Tibial nerve (tissue), 4 donors: ENCODE measurements at regions not wholly inside any gene's neighbourhood (a gene's known extent, or its start where the extent isn't known, plus 50 kb on each side); places are given as distances from the start of the nearest gene placed in this dataset.

Experiments
- DNase-seq, 2 donors: peaks; one replicate each; pipeline ENCODE4 v3.0.0-alpha.2; 2019; ENCODE audit warnings: low spot score in 2 of 2
- H3K27ac ChIP-seq, 4 donors: fragments of 200-600 bp; sonication (generic) in 3 of 4; one replicate each; pipeline ENCODE4 v1.5.1; 2017 to 2019; ENCODE audit warnings: mild to moderate bottlenecking in 1 of 4
- H3K27me3 ChIP-seq, 2 donors: fragments of 200-600 bp; sonication (generic) in 1 of 2; one replicate each; pipeline versions ENCODE4 v1.5.1 to v1.6.0; 2017 to 2019
- H3K36me3 ChIP-seq, 3 donors: fragments of 200-600 bp; sonication (generic); one replicate each; pipeline ENCODE4 v1.5.1; 2018 to 2019
- H3K4me1 ChIP-seq, 4 donors: fragments of 200-600 bp; sonication (generic) in 3 of 4; one replicate each; pipeline ENCODE4 v1.5.1; 2017 to 2019
- H3K4me3 ChIP-seq, 4 donors: fragments of 200-600 bp; sonication (generic) in 3 of 4; one replicate each; pipeline ENCODE4 v1.5.1; 2017 to 2019; ENCODE audit warnings: mild to moderate bottlenecking in 1 of 4, moderate library complexity in 1 of 4
- H3K9me3 ChIP-seq, 4 donors: fragments of 200-600 bp; sonication (generic) in 3 of 4; one replicate each; pipeline ENCODE4 v1.5.1; 2017 to 2019
- CTCF ChIP-seq, 5 experiments: fragments of 200-600 bp in 3 of 5; fragments of 450-650 bp in 2 of 5; sonication (generic) in 3 of 5; IDR thresholded peaks; one replicate each; pipeline ENCODE4 v1.5.1; 2016 to 2019; ENCODE audit warnings: antibody characterized with exemption in 5 of 5, mild to moderate bottlenecking in 3 of 5, moderate library complexity in 2 of 5
- EP300 ChIP-seq, 2 donors: sonication (generic); formaldehyde crosslinking; IDR thresholded peaks; one replicate each; pipeline ENCODE4 v1.6.1; 2017; ENCODE audit warnings: antibody characterized with exemption in 2 of 2, mild to moderate bottlenecking in 1 of 2
- POLR2A ChIP-seq, 2 donors: fragments of 450-650 bp; IDR thresholded peaks; one replicate each; pipeline ENCODE4 v1.6.1; 2017; ENCODE audit warnings: antibody characterized with exemption in 2 of 2, mild to moderate bottlenecking in 2 of 2, moderate library complexity in 2 of 2
- WGBS, 2 donors: methylation state at CpG; one replicate each; pipeline ENCODE4 v1.1.5; 2018; 5-methylcytosine and 5-hydroxymethylcytosine counted together

GRCh38 chr5:107269678-107270077, 401.1 kb downstream of the EFNA5 start:
- no peaks in the 10 kb centered on the region for H3K36me3 ChIP-seq
- H3K4me3 ChIP-seq: no peak overlapping the region
- 80 to 81% methylated on average over 2 of the region's 2 CpGs for WGBS, 2 donors
- H3K27ac ChIP-seq: no peak overlapping the region
- TF ChIP-seq POLR2A (IDR thresholded peaks at IDR 0.05) (no peak), CTCF (IDR thresholded peaks at IDR 0.05) (no peak), EP300 (IDR thresholded peaks at IDR 0.05) (no peak)
- H3K4me1 ChIP-seq: no peaks in the 10 kb centered on the region
- no peak for DNase-seq
- no peaks in the 10 kb centered on the region for H3K9me3 ChIP-seq
- no peaks in the 10 kb centered on the region for H3K27me3 ChIP-seq

- TF ChIP-seq CTCF (IDR thresholded peaks at IDR 0.05) (no peak), POLR2A (IDR thresholded peaks at IDR 0.05) (no peak), EP300 (IDR thresholded peaks at IDR 0.05) (no peak)
- H3K9me3 ChIP-seq: no peaks in the 10 kb centered on the region
- WGBS, 2 donors: 84 to 95% methylated on average over 2 of the region's 2 CpGs
Observed at GRCh38 chr5:107269256-107269655, 401.5 kb downstream of the EFNA5 start.

GRCh38 chr5:107268241-107268640, 402.5 kb downstream of the EFNA5 start:
- no peak for TF ChIP-seq CTCF (IDR thresholded peaks at IDR 0.05)
- TF ChIP-seq POLR2A (IDR thresholded peaks at IDR 0.05): no peak
- WGBS, 2 donors: 80 to 87% methylated on average over 2 of the region's 2 CpGs
- Histone ChIP-seq H3K9me3 (no peaks in the 10 kb centered on the region), H3K4me1 (no peaks in the 10 kb centered on the region), H3K27ac (no peak overlapping the region), H3K36me3 (no peaks in the 10 kb centered on the region), H3K4me3 (no peak overlapping the region), H3K27me3 (no peaks in the 10 kb centered on the region)
- no peak for DNase-seq

More at GRCh38 chr5:107269256-107269655, 401.5 kb downstream of the EFNA5 start:
- Histone ChIP-seq H3K4me3 (no peak overlapping the region), H3K27ac (no peak overlapping the region), H3K27me3 (no peaks in the 10 kb centered on the region), H3K4me1 (no peaks in the 10 kb centered on the region), H3K36me3 (no peaks in the 10 kb centered on the region)
- no peak for DNase-seq

GRCh38 chr5:107266100-107266499, 404.6 kb downstream of the EFNA5 start:
- no peaks in the 10 kb centered on the region for H3K9me3 ChIP-seq
- no peaks in the 10 kb centered on the region for H3K27me3 ChIP-seq
- H3K4me1 ChIP-seq: no peaks in the 10 kb centered on the region
- no peak overlapping the region for H3K27ac ChIP-seq
- H3K4me3 ChIP-seq: no peak overlapping the region
- TF ChIP-seq POLR2A (IDR thresholded peaks at IDR 0.05): no peak
- no peak for TF ChIP-seq EP300 (IDR thresholded peaks at IDR 0.05)
- no peak for TF ChIP-seq CTCF (IDR thresholded peaks at IDR 0.05)
- no peak for DNase-seq
- H3K36me3 ChIP-seq: no peaks in the 10 kb centered on the region
- 96 to 100% methylated on average over 1 of the region's 1 CpG for WGBS, 2 donors

GRCh38 chr5:107265193-107265592, 405.5 kb downstream of the EFNA5 start:
- no peak overlapping the region for H3K4me3 ChIP-seq
- no peaks in the 10 kb centered on the region for H3K4me1 ChIP-seq
- H3K27me3 ChIP-seq: no peaks in the 10 kb centered on the region
- no peak for DNase-seq
- no peak overlapping the region for H3K27ac ChIP-seq
- no peaks in the 10 kb centered on the region for H3K9me3 ChIP-seq
- 56 to 62% methylated on average over 2 of the region's 2 CpGs for WGBS, 2 donors
- TF ChIP-seq EP300 (IDR thresholded peaks at IDR 0.05): no peak
- no peak for TF ChIP-seq POLR2A (IDR thresholded peaks at IDR 0.05)
- no peak for TF ChIP-seq CTCF (IDR thresholded peaks at IDR 0.05)
- no peaks in the 10 kb centered on the region for H3K36me3 ChIP-seq
